GM23338 (cell line): ENCODE measurements at regions not wholly inside any gene's neighbourhood (a gene's known extent, or its start where the extent isn't known, plus 50 kb on each side); places are given as distances from the start of the nearest gene placed in this dataset.

ENCODE experiments used
- ATAC-seq: fragments of 200-7000 bp; cut with Tn5 transposase; 3 replicates; pipeline ENCODE4 v1.9.1; 2020
- DNase-seq: peaks from one replicate; pipeline ENCODE4 v3.0.0-alpha.2; 2015; ENCODE audit warnings: low spot score
- H2AFZ ChIP-seq: fragments of 200-600 bp; sonication (generic); 2 replicates; pipeline ENCODE4 v1.8.0; 2016; ENCODE audit warnings: antibody characterized with exemption, mild to moderate bottlenecking, moderate library complexity
- H3F3A ChIP-seq: fragments of 200-600 bp; sonication (generic); replicated peaks from 2 replicates; pipeline ENCODE4 v1.8.0; 2017; ENCODE audit warnings: antibody characterized with exemption, mixed run types, low read depth
- H3K27ac ChIP-seq: fragments of 200-600 bp; sonication (generic); 2 replicates; pipeline ENCODE4 v1.6.1; 2016; ENCODE audit warnings: low read depth
- H3K27me3 ChIP-seq: fragments of 200-600 bp; sonication (generic); 2 replicates; pipeline ENCODE4 v1.8.0; 2016; ENCODE audit warnings: mild to moderate bottlenecking, mixed run types, moderate library complexity; ENCODE audit not compliant: insufficient read depth
- H3K36me3 ChIP-seq: fragments of 200-600 bp; sonication (generic); 2 replicates; pipeline ENCODE4 v1.8.0; 2016; ENCODE audit warnings: mild to moderate bottlenecking; ENCODE audit not compliant: insufficient read depth
- H3K4me1 ChIP-seq: fragments of 200-600 bp; sonication (generic); 2 replicates; pipeline ENCODE4 v1.8.0; 2016; ENCODE audit warnings: mild to moderate bottlenecking, moderate library complexity; ENCODE audit not compliant: insufficient read depth
- H3K4me2 ChIP-seq: fragments of 200-600 bp; sonication (generic); 2 replicates; pipeline ENCODE4 v1.7.1; 2017; ENCODE audit warnings: mixed run types
- H3K4me3 ChIP-seq: fragments of 200-600 bp; sonication (generic); 2 replicates; pipeline ENCODE4 v1.6.1; 2016; ENCODE audit warnings: mixed run types
- H3K79me2 ChIP-seq: fragments of 200-600 bp; sonication (generic); replicated peaks from 2 replicates; pipeline ENCODE4 v1.8.0; 2017; ENCODE audit warnings: mild to moderate bottlenecking; ENCODE audit not compliant: insufficient read depth
- H3K9me2 ChIP-seq: fragments of 200-600 bp; sonication (generic); 2 replicates; pipeline ENCODE4 v1.8.0; 2017; ENCODE audit not compliant: insufficient read depth
- H4K20me1 ChIP-seq: fragments of 200-600 bp; sonication (generic); replicated peaks from 2 replicates; pipeline ENCODE4 v1.8.0; 2017; ENCODE audit warnings: mild to moderate bottlenecking; ENCODE audit not compliant: insufficient read depth
- H3K27ac Mint-ChIP-seq: 2 replicates; pipeline ENCODE4 v1.8.0; 2020; ENCODE audit warnings: inconsistent platforms, mild to moderate bottlenecking, moderate library complexity, mixed read lengths
- H3K27me3 Mint-ChIP-seq: 3 replicates; pipeline ENCODE4 v1.8.0; 2022; ENCODE audit warnings: low read depth, mild to moderate bottlenecking, moderate library complexity, mixed read lengths, inconsistent platforms; ENCODE audit not compliant: insufficient read depth, poor library complexity
- H3K36me3 Mint-ChIP-seq: 3 replicates; pipeline ENCODE4 v1.8.0; 2021; ENCODE audit warnings: low read depth, mild to moderate bottlenecking, inconsistent platforms, moderate library complexity, mixed read lengths
- H3K4me1 Mint-ChIP-seq: 3 replicates; pipeline ENCODE4 v1.8.0; 2020; ENCODE audit warnings: mild to moderate bottlenecking, inconsistent platforms, mixed read lengths
- H3K4me3 Mint-ChIP-seq: 3 replicates; pipeline ENCODE4 v1.8.0; 2021; ENCODE audit warnings: moderate library complexity, mild to moderate bottlenecking, inconsistent platforms, mixed read lengths
- H3K9me3 Mint-ChIP-seq: 3 replicates; pipeline ENCODE4 v1.8.0; 2020; ENCODE audit warnings: moderate library complexity, mild to moderate bottlenecking, inconsistent platforms, mixed read lengths
- CREB1 ChIP-seq: fragments of 250-450 bp; sonication (Bioruptor Pico); IDR thresholded peaks from 2 replicates; pipeline ENCODE4 v1.5.0; 2020; ENCODE audit warnings: low read depth, mild to moderate bottlenecking, moderate library complexity
- CTCF ChIP-seq, 2 experiments: fragments of 200-600 bp in 1 of 2; sonication (generic) in 1 of 2; conservative IDR thresholded peaks; 2 replicates each; pipeline versions ENCODE4 v1.5.1 to v1.6.1; 2016 to 2017; ENCODE audit warnings: antibody characterized with exemption in 2 of 2, low read depth in 2 of 2, mild to moderate bottlenecking in 2 of 2, moderate library complexity in 1 of 2
- ETS1 ChIP-seq: IDR thresholded peaks from 2 replicates; pipeline ENCODE4 v1.6.1; 2016; ENCODE audit warnings: antibody characterized with exemption
- EZH2phosphoT487 ChIP-seq: fragments of 200-600 bp; sonication (generic); IDR thresholded peaks from one replicate; pipeline ENCODE4 v1.8.1; 2018; ENCODE audit warnings: antibody characterized with exemption; ENCODE audit not compliant: unreplicated experiment
- JUNB ChIP-seq: IDR thresholded peaks from one replicate; pipeline ENCODE4 v1.6.1; 2016; ENCODE audit warnings: antibody characterized with exemption; ENCODE audit not compliant: unreplicated experiment
- NANOG ChIP-seq: IDR thresholded peaks from 2 replicates; pipeline ENCODE4 v1.6.1; 2016; ENCODE audit warnings: antibody characterized with exemption, borderline replicate concordance
- POLR2AphosphoS5 ChIP-seq: IDR thresholded peaks from 2 replicates; pipeline ENCODE4 v1.6.1; 2016; ENCODE audit warnings: antibody characterized with exemption, low read depth
- REST ChIP-seq: IDR thresholded peaks from one replicate; pipeline ENCODE4 v1.6.1; 2018; ENCODE audit warnings: antibody characterized with exemption; ENCODE audit not compliant: unreplicated experiment
- STAT1 ChIP-seq: IDR thresholded peaks from one replicate; pipeline ENCODE4 v1.6.1; 2016; ENCODE audit warnings: antibody characterized with exemption; ENCODE audit not compliant: unreplicated experiment
- ZNF114 ChIP-seq: fragments of 250-450 bp; sonication (Bioruptor Pico); IDR thresholded peaks from 2 replicates; pipeline ENCODE4 v1.5.0; 2020; ENCODE audit warnings: mild to moderate bottlenecking, moderate library complexity
- ZNF331 ChIP-seq: fragments of 250-450 bp; sonication (Bioruptor Pico); IDR thresholded peaks from 2 replicates; pipeline ENCODE4 v1.5.0; 2020; ENCODE audit warnings: low read depth, mild to moderate bottlenecking, moderate library complexity
- ZNF462 ChIP-seq: fragments of 250-450 bp; sonication (Bioruptor Pico); IDR thresholded peaks from 2 replicates; pipeline ENCODE4 v1.5.0; 2020; ENCODE audit warnings: mild to moderate bottlenecking, moderate library complexity

- TF ChIP-seq CTCF (conservative IDR thresholded peaks at IDR 0.05; ENCODE audit: low read depth in 2 of 2) (no peak), POLR2AphosphoS5 (no peak), ZNF114 (CRISPR knock-in tag) (no peak), REST (no peak), EZH2phosphoT487 (no peak), CREB1 (no peak)
These were observed 410.4 kb upstream of the ID2 start (continued) for GRCh38 chr2:8271461-8271860.

GRCh38 chr2:8276026-8276425 is 405.8 kb upstream of the ID2 start:
- no peak overlapping the region for H3K27ac Mint-ChIP-seq
- Histone ChIP-seq H3K4me2 (no peak overlapping the region), H3K27ac (no peak overlapping the region), H3K9me2 (peaks cover 19% of the 10 kb centered on the region), H2AFZ (no peak overlapping the region), H3K27me3 (no peaks in the 10 kb centered on the region), H3K36me3 (no peaks in the 10 kb centered on the region), H3F3A (no peaks in the 10 kb centered on the region), H3K4me1 (no peaks in the 10 kb centered on the region), H3K4me3 (no peak overlapping the region), H3K79me2 (no peaks in the 10 kb centered on the region), H4K20me1 (no peaks in the 10 kb centered on the region)
- no peaks in the 10 kb centered on the region; the same call in 2 of the 3 replicates for H3K9me3 Mint-ChIP-seq
- no peak overlapping the region for H3K4me3 Mint-ChIP-seq
- H3K4me1 Mint-ChIP-seq, result no peaks in the 10 kb centered on the region
- DNase-seq (no peak), ATAC-seq (no peak)
- peaks cover 7% of the 10 kb centered on the region for H3K27me3 Mint-ChIP-seq
- no peaks in the 10 kb centered on the region; the same call in 2 of the 3 replicates for H3K36me3 Mint-ChIP-seq
- no peak for TF ChIP-seq JUNB
- TF ChIP-seq ETS1, result no peak
- TF ChIP-seq EZH2phosphoT487, result no peak
- TF ChIP-seq ZNF114 (CRISPR knock-in tag), result no peak
- TF ChIP-seq STAT1, result no peak
- no peak for TF ChIP-seq POLR2AphosphoS5
- TF ChIP-seq ZNF462 (CRISPR knock-in tag), result no peak
- TF ChIP-seq ZNF331 (CRISPR knock-in tag), result no peak
- TF ChIP-seq CREB1, result no peak
- TF ChIP-seq NANOG, result no peak
